GM23338 (cell line): ENCODE measurements at regions not wholly inside any gene's neighbourhood (a gene's known extent, or its start where the extent isn't known, plus 50 kb on each side); places are given as distances from the start of the nearest gene placed in this dataset.

Experiments used
- ATAC-seq: fragments of 200-7000 bp; cut with Tn5 transposase; 3 replicates; pipeline ENCODE4 v1.9.1; 2020
- DNase-seq: peaks from one replicate; pipeline ENCODE4 v3.0.0-alpha.2; 2015; ENCODE audit warnings: low spot score
- H2AFZ ChIP-seq: fragments of 200-600 bp; sonication (generic); 2 replicates; pipeline ENCODE4 v1.8.0; 2016; ENCODE audit warnings: antibody characterized with exemption, mild to moderate bottlenecking, moderate library complexity
- H3F3A ChIP-seq: fragments of 200-600 bp; sonication (generic); replicated peaks from 2 replicates; pipeline ENCODE4 v1.8.0; 2017; ENCODE audit warnings: antibody characterized with exemption, mixed run types, low read depth
- H3K27ac ChIP-seq: fragments of 200-600 bp; sonication (generic); 2 replicates; pipeline ENCODE4 v1.6.1; 2016; ENCODE audit warnings: low read depth
- H3K27me3 ChIP-seq: fragments of 200-600 bp; sonication (generic); 2 replicates; pipeline ENCODE4 v1.8.0; 2016; ENCODE audit warnings: mild to moderate bottlenecking, mixed run types, moderate library complexity; ENCODE audit not compliant: insufficient read depth
- H3K36me3 ChIP-seq: fragments of 200-600 bp; sonication (generic); 2 replicates; pipeline ENCODE4 v1.8.0; 2016; ENCODE audit warnings: mild to moderate bottlenecking; ENCODE audit not compliant: insufficient read depth
- H3K4me1 ChIP-seq: fragments of 200-600 bp; sonication (generic); 2 replicates; pipeline ENCODE4 v1.8.0; 2016; ENCODE audit warnings: mild to moderate bottlenecking, moderate library complexity; ENCODE audit not compliant: insufficient read depth
- H3K4me2 ChIP-seq: fragments of 200-600 bp; sonication (generic); 2 replicates; pipeline ENCODE4 v1.7.1; 2017; ENCODE audit warnings: mixed run types
- H3K4me3 ChIP-seq: fragments of 200-600 bp; sonication (generic); 2 replicates; pipeline ENCODE4 v1.6.1; 2016; ENCODE audit warnings: mixed run types
- H3K79me2 ChIP-seq: fragments of 200-600 bp; sonication (generic); replicated peaks from 2 replicates; pipeline ENCODE4 v1.8.0; 2017; ENCODE audit warnings: mild to moderate bottlenecking; ENCODE audit not compliant: insufficient read depth
- H3K9me2 ChIP-seq: fragments of 200-600 bp; sonication (generic); 2 replicates; pipeline ENCODE4 v1.8.0; 2017; ENCODE audit not compliant: insufficient read depth
- H4K20me1 ChIP-seq: fragments of 200-600 bp; sonication (generic); replicated peaks from 2 replicates; pipeline ENCODE4 v1.8.0; 2017; ENCODE audit warnings: mild to moderate bottlenecking; ENCODE audit not compliant: insufficient read depth
- H3K27ac Mint-ChIP-seq: 2 replicates; pipeline ENCODE4 v1.8.0; 2020; ENCODE audit warnings: inconsistent platforms, mild to moderate bottlenecking, moderate library complexity, mixed read lengths
- H3K27me3 Mint-ChIP-seq: 3 replicates; pipeline ENCODE4 v1.8.0; 2022; ENCODE audit warnings: low read depth, mild to moderate bottlenecking, moderate library complexity, mixed read lengths, inconsistent platforms; ENCODE audit not compliant: insufficient read depth, poor library complexity
- H3K36me3 Mint-ChIP-seq: 3 replicates; pipeline ENCODE4 v1.8.0; 2021; ENCODE audit warnings: low read depth, mild to moderate bottlenecking, inconsistent platforms, moderate library complexity, mixed read lengths
- H3K4me1 Mint-ChIP-seq: 3 replicates; pipeline ENCODE4 v1.8.0; 2020; ENCODE audit warnings: mild to moderate bottlenecking, inconsistent platforms, mixed read lengths
- H3K4me3 Mint-ChIP-seq: 3 replicates; pipeline ENCODE4 v1.8.0; 2021; ENCODE audit warnings: moderate library complexity, mild to moderate bottlenecking, inconsistent platforms, mixed read lengths
- H3K9me3 Mint-ChIP-seq: 3 replicates; pipeline ENCODE4 v1.8.0; 2020; ENCODE audit warnings: moderate library complexity, mild to moderate bottlenecking, inconsistent platforms, mixed read lengths
- CREB1 ChIP-seq: fragments of 250-450 bp; sonication (Bioruptor Pico); IDR thresholded peaks from 2 replicates; pipeline ENCODE4 v1.5.0; 2020; ENCODE audit warnings: low read depth, mild to moderate bottlenecking, moderate library complexity
- CTCF ChIP-seq, 2 experiments: fragments of 200-600 bp in 1 of 2; sonication (generic) in 1 of 2; conservative IDR thresholded peaks; 2 replicates each; pipeline versions ENCODE4 v1.5.1 to v1.6.1; 2016 to 2017; ENCODE audit warnings: antibody characterized with exemption in 2 of 2, low read depth in 2 of 2, mild to moderate bottlenecking in 2 of 2, moderate library complexity in 1 of 2
- ETS1 ChIP-seq: IDR thresholded peaks from 2 replicates; pipeline ENCODE4 v1.6.1; 2016; ENCODE audit warnings: antibody characterized with exemption
- EZH2 ChIP-seq: fragments of 200-600 bp; sonication (generic); IDR thresholded peaks from one replicate; pipeline ENCODE4 v1.8.0; 2017; ENCODE audit warnings: antibody characterized with exemption, mild to moderate bottlenecking, low read depth; ENCODE audit not compliant: unreplicated experiment
- EZH2phosphoT487 ChIP-seq: fragments of 200-600 bp; sonication (generic); IDR thresholded peaks from one replicate; pipeline ENCODE4 v1.8.1; 2018; ENCODE audit warnings: antibody characterized with exemption; ENCODE audit not compliant: unreplicated experiment
- JUNB ChIP-seq: IDR thresholded peaks from one replicate; pipeline ENCODE4 v1.6.1; 2016; ENCODE audit warnings: antibody characterized with exemption; ENCODE audit not compliant: unreplicated experiment
- NANOG ChIP-seq: IDR thresholded peaks from 2 replicates; pipeline ENCODE4 v1.6.1; 2016; ENCODE audit warnings: antibody characterized with exemption, borderline replicate concordance
- REST ChIP-seq: IDR thresholded peaks from one replicate; pipeline ENCODE4 v1.6.1; 2018; ENCODE audit warnings: antibody characterized with exemption; ENCODE audit not compliant: unreplicated experiment
- STAT1 ChIP-seq: IDR thresholded peaks from one replicate; pipeline ENCODE4 v1.6.1; 2016; ENCODE audit warnings: antibody characterized with exemption; ENCODE audit not compliant: unreplicated experiment
- ZNF114 ChIP-seq: fragments of 250-450 bp; sonication (Bioruptor Pico); IDR thresholded peaks from 2 replicates; pipeline ENCODE4 v1.5.0; 2020; ENCODE audit warnings: mild to moderate bottlenecking, moderate library complexity
- ZNF331 ChIP-seq: fragments of 250-450 bp; sonication (Bioruptor Pico); IDR thresholded peaks from 2 replicates; pipeline ENCODE4 v1.5.0; 2020; ENCODE audit warnings: low read depth, mild to moderate bottlenecking, moderate library complexity
- ZNF462 ChIP-seq: fragments of 250-450 bp; sonication (Bioruptor Pico); IDR thresholded peaks from 2 replicates; pipeline ENCODE4 v1.5.0; 2020; ENCODE audit warnings: mild to moderate bottlenecking, moderate library complexity

GRCh38 chr6:40340957-40341356 lies 246.2 kb downstream of the LRFN2 start:
- no peak overlapping the region for H3K4me3 ChIP-seq
- Mint-ChIP-seq H3K9me3 (no peaks in the 10 kb centered on the region), H3K27ac (no peak overlapping the region), H3K4me3 (no peak overlapping the region), H3K4me1 (peaks cover 38% of the 10 kb centered on the region), H3K36me3 (no peaks in the 10 kb centered on the region; the same call in 2 of the 3 replicates), H3K27me3 (peaks cover 12% of the 10 kb centered on the region)
- DNase-seq (no peak), ATAC-seq (no peak)
- no peaks in the 10 kb centered on the region for H3K27me3 ChIP-seq
- H2AFZ ChIP-seq = no peak overlapping the region
- H3F3A ChIP-seq = no peaks in the 10 kb centered on the region
- H3K27ac ChIP-seq = no peak overlapping the region
- H3K79me2 ChIP-seq = no peaks in the 10 kb centered on the region
- no peaks in the 10 kb centered on the region for H3K36me3 ChIP-seq
- TF ChIP-seq CTCF (conservative IDR thresholded peaks at IDR 0.05; ENCODE audit: low read depth in 2 of 2) (no peak), CREB1 (CRISPR knock-in tag) (no peak), ZNF331 (CRISPR knock-in tag) (no peak), NANOG (no peak), ZNF462 (no peak), REST (no peak), STAT1 (no peak), EZH2 (no peak), EZH2phosphoT487 (no peak), ZNF114 (CRISPR knock-in tag) (no peak), ETS1 (no peak), JUNB (no peak)
- no peaks in the 10 kb centered on the region for H4K20me1 ChIP-seq
- H3K4me2 ChIP-seq = no peak overlapping the region
- 0 out of 2 replicates have a peak, but pooled peaks cover 4% of the 10 kb centered on the region for H3K9me2 ChIP-seq
- H3K4me1 ChIP-seq = peaks cover 21% of the 10 kb centered on the region
